NCI-H2196 (cell line): ENCODE measurements at regions not wholly inside any gene's neighbourhood (a gene's known extent, or its start where the extent isn't known, plus 50 kb on each side); places are given as distances from the start of the nearest gene placed in this dataset.
A peak's percentile ranks its signal among the peaks of the same experiment; 100 is the strongest.
"Not testable (repeated sequence)": the region's sequence is repeated elsewhere in the genome, so short reads cannot be mapped to it uniquely, and the experiment has no call there.

Experiments used
- DNase-seq: peaks from one replicate; lab custom pipeline; 2025; ENCODE audit not compliant: unreplicated experiment; lab: John Stamatoyannopoulos, UW

DNA sequence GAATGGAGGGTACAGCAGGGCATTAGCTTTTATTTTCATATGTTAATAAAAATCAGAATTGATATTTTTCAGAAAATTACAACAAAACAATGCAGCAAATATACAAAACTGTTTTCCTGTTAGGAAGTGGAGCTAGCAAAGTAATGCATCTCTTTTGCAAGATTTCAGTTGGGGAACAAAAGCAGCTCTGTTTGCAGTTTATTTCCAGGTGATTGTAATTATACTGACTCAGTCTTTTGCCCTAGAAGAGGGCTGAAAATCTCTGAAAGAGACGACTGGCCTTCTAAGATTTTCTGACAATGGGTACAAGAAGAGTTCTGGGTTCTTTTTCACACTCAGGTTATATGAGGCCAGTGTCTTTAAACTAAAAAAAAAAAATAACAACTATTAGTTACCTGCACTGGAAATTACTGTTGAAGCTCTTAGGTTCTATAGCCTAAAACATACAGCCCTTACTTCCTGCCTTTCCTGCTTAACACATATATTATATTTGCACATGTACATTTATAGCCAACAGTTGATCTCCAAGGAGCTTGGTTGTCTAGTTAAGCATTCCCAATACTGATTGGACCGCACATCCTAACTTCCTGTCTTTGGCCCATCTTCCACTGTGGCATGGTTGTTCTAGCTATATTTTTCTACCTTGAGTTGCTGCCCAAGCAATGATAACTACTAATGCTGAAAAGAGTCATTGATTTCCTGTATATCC, 199.1 kb upstream of the KRR1 start:
- DNase-seq: no peak

DNA sequence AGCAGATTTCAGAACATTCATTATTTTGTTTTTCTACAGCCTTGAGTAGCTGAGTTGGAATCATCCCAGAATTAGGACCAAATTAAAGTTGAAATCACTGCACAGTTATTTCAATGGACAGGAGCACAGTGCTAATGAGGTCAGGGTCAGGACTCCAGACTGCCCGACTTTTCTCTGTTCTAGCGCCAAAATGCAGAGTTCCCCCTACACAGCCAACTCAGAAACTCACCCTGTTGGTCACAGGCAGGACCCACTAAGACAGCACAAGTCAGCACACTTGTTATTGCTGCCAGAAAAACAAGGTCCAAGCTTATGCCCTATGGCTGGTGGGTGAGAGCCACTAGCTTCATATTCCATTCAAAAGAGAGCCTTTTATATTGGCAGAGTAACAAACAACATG, 198.1 kb upstream of the KRR1 start:
- DNase-seq: no peak

DNA sequence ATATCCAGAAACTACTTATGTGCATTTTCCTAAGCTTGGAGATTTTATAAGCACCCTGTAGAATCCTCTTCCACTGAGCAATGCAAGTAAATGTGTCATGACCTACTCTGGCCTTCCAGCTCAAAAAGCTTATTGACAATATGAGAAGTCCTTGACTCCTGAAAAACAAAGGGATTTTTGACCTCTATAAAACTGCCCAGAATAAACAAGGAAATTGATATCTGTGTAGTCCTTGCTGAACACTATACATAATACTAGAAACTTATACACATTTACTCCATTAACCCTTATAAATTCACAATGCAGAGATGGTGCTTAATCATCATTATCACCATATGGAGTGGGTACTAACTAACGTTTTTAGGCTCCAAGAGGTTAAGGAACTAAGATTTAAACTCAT, 197.4 kb upstream of the KRR1 start:
- DNase-seq: no peak

DNA sequence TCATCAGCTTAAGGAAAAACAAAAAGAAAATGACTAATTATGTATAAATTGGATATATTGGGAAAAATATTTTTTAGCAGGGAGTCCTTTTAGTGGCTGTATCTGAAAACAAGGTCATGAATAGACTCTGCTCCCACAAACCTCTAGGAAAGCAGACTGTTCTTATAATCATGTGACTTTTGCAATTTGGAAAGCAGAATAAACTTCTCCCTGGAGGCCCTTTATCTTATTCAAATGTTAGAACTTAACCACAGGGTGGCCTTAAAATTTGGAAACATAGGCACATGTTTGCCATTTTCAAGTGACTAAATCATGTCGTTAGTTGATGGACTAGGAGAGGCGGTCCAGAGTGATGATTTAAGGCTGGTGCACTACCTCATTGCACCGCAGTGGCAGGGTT, 196.6 kb upstream of the KRR1 start:
- DNase-seq: no peak

DNA sequence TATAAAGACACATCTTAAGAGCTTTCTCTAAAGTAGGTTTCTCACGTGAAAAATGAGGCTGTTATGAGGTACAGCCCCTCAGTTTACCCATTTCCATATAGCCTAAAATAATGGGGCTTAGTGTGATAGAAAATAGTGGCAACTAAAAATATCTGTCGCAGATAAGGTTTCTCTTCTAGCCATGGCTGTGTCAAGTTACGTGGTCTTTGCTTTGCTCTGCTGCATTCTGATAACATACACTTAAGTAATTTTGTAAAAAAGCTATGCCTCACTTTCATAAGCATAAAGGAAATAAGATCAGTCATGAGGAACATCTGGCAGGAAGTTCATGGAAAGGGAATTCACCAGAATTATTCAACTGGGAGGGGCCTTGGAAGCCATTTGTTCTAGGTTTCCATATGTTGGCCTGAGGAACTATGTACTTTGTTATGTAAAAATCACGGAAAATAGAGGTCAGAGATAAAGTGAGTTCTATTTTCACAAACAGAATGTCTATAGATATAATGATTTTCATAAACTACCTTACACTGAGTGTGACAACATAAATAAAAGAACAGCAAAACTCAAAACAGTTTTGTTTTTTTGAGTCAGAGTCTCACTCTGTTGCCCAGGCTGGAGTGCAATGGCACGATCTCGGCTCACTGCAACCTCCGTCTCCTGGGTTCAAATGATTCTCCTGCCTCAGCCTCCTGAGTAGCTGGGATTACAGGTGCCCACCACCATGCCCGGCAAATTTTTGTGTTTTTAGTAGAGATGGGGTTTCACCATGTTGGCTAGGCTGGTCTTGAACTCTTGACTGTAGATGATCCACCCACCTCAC, 195.6 kb upstream of the KRR1 start:
- DNase-seq: no peak

DNA sequence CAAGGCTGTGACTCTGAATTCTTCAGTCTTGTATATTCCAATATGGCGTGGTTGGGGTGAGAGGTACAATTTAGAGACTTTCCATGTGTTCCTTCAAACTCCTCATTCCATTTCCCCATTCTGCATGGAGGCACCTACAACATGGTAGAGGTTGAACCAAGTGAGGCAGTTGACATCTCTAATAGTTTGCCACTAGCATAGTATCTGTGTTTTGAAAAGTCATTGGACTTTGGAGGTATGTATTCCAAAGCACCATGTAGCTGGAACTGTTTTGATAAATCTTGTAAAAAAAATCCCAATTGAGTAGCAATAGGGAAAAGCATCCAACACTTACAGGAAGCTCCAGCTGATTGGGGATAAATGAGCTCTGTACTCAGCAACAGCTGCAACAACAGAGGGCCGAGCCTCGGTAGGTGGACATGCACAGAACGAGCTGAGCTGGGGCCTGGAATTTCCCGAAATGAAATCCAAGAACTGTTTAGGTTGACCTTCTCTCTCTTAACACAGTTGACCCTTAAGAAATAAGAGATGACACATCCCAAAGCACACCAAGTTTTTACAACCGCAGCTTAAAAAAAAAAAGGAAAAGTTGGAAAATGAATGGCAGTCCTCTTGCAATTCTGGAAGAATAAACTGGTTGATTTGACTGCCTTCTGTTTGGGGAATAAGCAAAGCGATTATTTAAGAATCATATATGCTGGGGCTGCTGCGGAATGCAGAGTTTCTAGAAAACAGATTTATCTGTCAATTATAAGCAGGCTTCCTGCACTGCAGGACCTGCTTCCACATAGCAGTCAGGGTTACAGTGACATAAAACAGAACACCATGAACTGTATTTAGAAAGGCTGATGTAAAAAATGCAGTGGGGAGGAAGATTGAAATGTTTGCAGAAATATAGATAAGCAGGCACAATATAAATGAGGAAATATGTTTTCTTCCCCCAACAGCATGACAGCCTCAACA, 194.6 kb upstream of the KRR1 start:
- peak; percentile 48 for DNase-seq

DNA sequence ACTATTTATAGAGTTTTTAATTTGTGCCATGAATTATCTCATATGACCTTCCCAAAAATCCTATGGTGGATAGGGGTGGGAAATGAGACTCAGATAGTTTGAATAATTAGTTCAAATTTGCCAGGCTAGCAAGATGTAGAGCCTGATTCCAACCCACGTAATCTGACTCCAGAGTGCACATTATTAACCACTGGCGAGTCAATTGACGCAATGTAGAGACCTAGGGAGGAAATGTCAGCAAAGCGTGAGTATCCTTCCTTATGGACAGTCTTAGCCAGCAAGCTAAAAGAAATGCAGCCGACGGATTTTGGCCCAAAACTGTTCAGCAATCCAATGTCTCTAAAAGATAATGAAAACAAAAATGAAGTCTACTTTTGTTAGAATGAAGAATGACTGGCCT, 193.3 kb upstream of the KRR1 start:
- peak; percentile 55 for DNase-seq

DNA sequence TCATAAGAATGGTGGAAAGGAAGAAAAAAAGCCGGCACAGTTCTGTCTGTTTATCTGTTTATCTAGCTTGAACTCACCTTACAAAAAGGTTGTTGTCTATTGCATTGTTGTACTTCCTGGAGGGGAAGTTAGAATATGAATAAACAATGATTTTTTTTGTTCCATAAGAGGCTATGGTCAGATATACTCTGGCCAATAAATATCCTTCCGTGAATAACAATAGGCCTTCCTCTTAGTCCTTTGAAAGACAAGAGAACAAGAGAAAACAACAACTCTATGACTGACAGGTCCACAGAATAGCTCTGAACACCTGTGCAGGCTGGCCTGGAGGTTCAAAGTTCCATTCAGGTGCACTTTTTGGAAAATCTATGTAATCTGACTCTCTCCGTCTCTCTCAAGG, 192.8 kb upstream of the KRR1 start:
- peak; percentile 40 for DNase-seq

DNA sequence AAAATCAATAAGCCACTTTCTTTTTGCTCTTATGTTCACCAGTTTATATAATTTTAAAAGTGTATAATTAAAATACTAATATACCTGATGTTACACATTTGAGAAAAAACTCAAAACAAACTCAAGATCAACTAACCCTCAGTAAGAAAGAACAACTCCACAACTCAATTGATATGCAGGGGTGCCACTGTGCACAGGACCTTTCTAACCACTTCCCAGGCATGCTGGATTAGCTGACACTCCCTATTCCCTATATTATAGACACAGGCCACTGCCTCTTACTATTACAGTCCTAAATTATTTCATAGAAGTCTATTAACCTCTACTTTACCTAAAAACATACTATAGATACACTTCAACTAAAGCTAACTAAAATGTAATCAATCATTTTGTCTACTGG, 191.7 kb upstream of the KRR1 start:
- no peak for DNase-seq

DNA sequence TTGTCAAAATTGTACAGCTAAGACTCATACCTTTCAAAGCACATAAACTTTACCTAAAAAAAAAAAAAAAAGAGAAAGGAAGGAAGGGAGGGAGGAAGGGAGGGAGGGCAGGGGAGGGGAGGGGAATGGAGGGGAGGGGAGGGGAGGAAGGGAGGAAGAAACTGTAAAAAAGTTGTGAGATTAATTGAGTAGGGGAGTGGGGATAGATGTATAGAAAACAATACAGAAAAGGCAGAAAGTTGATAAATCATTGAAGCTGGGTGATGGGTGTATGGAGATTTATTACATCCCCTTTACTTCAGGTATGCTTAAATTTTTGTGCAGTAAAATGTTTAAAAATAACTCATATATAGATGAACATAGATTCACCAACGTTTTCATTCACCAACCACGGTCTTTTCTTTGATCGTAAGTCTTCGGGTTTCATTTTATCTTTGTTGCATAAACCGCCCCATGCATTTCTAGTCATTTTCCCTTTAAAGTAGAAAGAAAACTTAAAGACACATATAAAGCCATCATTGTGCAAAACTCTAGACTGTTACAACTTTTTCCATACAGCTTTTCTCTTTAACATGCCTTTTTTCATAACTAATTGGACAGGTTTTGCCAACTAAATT, 191.2 kb upstream of the KRR1 start:
- no peak for DNase-seq

DNA sequence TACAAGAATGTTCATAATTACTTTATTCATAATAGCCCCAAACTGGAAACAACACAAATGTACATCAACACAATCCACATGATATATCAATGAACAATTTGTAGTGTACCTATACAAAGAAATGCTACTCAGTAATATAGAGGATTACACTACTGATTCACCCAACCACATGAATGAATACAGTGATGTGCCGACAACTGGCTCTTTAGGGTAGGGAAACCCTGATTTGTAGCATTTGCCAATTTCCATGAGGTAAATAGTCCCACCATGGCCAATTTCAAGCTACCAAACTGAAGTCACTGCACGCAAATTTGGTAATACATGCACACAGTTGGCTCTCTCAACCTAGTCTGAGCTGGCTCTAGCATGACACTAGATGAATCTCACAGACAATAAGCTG, 190.4 kb upstream of the KRR1 start:
- no peak for DNase-seq

DNA sequence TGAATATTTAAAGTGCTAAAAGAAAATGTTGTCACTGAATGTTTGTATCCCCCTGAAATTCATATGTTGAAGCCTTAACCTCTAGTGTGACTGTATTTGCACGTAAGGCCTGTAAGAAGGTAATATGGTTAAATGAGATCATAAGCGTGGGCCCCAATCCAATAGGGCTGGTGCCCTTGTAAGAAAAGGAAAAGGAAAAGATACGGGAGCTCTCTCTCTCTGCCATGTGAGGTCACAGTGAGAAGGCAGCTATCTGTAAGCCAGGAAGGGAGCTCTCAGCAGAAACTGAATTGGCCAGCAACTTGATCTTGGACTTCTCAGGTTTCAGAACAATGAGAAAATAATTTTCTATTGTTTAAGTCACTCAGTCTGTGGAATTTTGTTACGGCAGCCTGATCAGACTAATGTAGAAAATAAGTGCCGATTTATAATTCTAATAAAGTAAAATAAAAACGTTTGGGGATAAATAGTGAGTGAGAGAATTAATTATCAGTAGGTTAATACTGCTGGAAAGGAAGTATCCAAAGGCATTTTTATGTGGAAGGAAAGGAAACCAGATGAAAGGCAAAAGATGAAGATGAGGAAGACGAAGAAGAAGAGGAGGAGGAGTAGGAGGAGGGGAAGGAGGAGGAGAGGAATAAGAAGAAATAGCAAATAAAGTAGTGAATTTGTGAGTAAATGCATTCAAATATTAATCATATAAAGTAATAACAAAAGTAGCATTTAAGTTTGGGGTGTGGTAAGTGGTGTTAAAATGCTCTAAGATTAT, 188.5 kb upstream of the KRR1 start:
- no peak for DNase-seq

DNA sequence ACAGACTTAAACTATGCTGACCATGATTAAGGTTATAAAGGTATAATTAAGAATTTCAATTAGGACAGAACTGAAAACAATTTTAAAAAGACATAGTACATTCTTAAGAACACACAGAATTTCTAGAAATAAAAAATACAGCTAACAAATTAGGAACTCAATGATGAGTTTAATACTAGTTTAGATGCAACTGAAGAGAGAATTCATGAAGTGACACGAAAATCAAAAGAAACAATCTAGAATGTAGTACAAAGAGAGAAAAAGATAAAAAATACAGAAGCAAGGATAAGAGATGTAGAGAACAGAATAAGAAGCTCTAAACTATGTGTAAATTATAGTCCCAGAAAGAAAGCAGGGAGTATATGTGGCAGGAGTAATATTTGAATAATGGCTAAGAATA, 187.8 kb upstream of the KRR1 start:
- DNase-seq: no peak

DNA sequence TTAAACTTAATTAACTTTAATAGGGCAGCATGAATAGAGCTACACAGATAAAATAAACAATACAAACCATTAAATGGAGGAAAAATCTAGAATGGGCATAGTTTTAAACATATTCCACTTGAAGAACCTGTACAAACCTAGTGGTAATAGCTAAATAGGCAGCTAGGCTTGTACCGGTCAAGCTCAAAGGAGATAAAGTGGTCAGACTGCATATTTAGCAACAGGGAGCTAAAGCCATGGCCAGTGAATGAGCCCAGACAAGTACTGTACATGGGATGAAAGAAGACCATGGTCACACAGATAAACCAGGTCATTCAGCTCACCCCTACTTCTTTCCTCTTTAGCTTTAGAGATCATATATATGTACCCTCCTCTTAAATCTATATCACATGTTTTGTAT, 186.6 kb upstream of the KRR1 start:
- no peak for DNase-seq

DNA sequence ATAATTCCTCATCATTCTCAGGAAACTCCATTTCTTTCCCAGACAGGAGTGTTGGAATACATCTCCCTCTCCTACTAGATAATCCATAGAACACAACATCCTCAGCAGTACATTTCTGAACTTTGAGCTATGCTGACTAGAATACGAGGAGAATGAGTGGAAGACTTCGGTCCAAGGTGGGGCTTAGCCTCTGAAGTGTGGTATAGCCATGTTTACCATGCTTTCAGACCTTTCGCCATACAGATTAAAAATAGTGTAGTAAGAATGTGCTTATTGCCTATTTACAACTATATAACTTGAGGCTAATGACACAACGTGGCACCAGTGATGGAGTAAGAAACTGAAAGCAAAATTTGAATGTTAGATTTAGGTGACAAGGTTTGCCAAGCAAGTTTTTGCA, 184.5 kb upstream of the KRR1 start:
- no peak for DNase-seq

DNA sequence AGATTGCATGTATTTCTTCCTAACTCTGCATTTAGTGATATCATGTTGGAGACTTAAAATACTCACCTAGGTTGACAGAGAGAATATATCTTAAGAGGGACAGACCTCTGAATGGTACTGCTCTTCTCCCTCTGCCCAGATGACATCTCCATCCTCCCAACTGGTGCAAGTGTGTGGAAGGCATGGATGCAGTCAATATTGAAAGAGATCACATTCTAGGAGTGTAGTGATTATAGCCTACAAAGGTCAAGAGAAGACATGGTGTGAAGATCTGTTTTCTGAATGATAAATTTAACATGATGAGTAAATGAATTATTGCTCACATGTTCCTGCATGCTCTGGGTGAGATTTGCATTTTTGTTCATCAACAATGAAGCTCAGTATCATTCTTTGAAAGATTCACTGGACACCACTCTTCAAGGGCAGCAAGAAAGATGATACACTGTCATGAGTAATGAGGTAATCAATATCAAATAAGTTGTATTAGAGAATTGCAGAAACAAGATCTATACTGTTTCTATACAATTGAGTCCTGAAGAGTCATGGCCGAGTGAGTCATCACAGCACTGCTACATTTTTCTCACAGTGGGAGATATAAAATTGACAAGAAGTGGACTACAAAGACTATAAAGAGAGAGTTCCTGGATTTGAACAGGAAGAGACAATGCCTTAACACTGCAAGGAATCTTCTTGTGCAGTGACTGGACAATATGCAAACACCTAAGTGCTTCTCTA, 183.3 kb upstream of the KRR1 start:
- no peak for DNase-seq

DNA sequence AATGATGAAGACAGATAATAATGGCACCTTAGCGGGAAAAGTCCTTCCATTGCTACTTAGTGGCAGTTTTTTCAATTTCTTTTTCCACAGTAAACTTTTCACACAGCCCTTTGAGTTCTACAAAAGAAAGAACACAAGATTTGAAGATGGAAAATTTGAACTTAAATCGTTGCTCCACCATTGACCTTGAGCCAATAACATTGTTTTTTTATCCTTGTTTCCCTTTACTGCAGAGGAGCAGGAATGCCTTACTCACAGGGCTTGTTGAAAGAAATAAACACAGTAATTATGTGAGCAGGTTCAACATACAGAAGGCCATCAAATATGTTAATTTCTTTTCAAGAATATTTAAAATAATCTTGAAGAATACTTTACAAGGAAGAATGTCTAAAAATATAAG, 181.5 kb upstream of the KRR1 start:
- no peak for DNase-seq

DNA sequence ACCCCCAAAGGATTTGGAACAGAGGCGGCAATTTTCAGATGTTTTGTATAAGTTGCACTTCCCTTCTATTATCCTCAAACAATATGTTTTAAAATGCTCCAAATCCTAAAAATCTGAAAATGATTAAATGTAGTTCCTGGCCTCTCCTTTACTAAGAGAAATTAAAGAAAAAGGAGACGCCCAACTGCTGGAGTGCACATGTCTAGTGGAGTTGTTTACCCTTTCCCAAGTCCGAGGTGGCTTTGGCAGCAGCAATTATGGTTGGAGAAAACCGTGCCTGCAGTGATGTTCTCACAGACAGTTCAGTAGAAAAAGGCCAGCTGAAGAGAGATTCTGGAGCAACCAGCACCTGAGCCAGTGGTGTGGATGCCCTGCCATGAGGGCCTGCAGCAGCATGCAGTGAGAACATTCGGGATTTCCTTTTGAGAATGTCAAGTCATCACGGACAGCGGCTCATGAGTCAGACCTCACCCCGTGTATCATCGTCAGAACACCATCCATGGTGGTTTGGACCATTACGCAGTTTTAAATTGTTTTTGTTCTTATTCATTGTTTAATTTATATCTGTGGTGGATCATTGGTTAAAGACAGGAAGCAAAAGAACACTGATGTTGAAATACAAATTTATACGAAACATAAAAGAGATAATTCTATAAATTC, 179.0 kb upstream of the KRR1 start:
- DNase-seq: no peak

DNA sequence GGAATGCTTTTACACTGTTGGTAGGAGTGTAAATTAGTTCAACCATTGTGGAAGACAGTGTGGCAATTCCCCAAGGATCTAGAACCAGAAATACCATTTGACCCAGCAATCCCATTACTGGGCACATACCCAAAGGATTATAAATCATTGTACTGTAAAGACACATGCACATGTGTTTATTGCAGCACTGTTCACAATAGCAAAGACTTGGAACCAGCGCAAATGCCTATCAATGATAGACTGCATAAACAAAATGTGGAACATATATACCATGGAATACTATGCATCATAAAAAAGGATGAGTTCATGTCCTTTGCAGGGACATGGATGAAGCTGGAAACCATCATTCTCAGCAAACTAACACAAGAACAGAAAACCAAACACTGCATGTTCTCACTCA, 174.8 kb upstream of the KRR1 start:
- DNase-seq: not testable (repeated sequence)
